HCT116 (cell line): ENCODE measurements at regions not wholly inside any gene's neighbourhood (a gene's known extent, or its start where the extent isn't known, plus 50 kb on each side); places are given as distances from the start of the nearest gene placed in this dataset.

Experiments
- POLR2A ChIP-seq: IDR thresholded peaks from 2 replicates; pipeline ENCODE4 v1.7.0; 2011; ENCODE audit warnings: borderline replicate concordance; ENCODE audit not compliant: insufficient read depth, insufficient read length; ENCODE audit errors: extremely low read depth
- POLR2AphosphoS5 ChIP-seq: IDR thresholded peaks from 2 replicates; pipeline ENCODE4 v1.6.1; 2011; ENCODE audit warnings: mild to moderate bottlenecking, low read depth, low read length, moderate library complexity
- RAD21 ChIP-seq: IDR thresholded peaks from 2 replicates; pipeline ENCODE4 v1.6.1; 2012; ENCODE audit warnings: low read depth, mild to moderate bottlenecking
- TF ChIP-seq, protein P1 (sequence below): IDR thresholded peaks from 2 replicates; pipeline ENCODE4 v1.6.1; 2012; ENCODE audit warnings: low read depth
- TF ChIP-seq, protein P2 (sequence below), 3 experiments: fragments of 200-600 bp in 1 of 3; sonication (generic) in 1 of 3; IDR thresholded peaks in 2 of 3; conservative IDR thresholded peaks in 1 of 3; 2 replicates each; pipeline ENCODE4 v1.5.1; 2012 to 2017; ENCODE audit warnings: low read depth in 2 of 3, low read length in 2 of 3, antibody characterized with exemption in 1 of 3, borderline replicate concordance in 1 of 3, control low read depth in 1 of 3, mild to moderate bottlenecking in 1 of 3, mixed read lengths in 1 of 3, mixed run types in 1 of 3, moderate library complexity in 1 of 3; ENCODE audit not compliant: insufficient read depth in 1 of 3
- TF ChIP-seq, protein P3 (sequence below): IDR thresholded peaks from 2 replicates; pipeline ENCODE4 v1.6.1; 2012

DNA sequence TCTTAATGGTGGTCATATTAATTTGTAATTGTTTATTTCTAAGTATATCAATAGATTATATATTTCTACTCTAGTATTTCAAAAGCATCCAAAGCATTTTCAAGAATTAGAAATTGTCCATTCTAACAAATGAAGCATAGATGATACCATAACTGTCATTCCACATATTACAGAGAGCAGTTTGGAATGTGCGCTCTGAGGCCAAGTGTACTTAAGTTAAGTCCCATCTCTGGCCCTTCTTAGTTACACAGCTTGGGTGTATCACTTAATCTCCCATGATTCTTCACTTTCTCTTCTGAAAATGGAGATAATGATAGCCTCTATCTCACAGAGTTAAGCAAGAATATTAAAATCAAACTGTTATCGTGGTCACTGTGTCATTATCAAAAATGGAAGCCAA lies 281.1 kb downstream of the MRPL39 start:
- no peak for TF ChIP-seq POLR2A
- TF ChIP-seq POLR2AphosphoS5, result no peak
- TF ChIP-seq RAD21, result no peak
- TF ChIP-seq, protein P1, sequence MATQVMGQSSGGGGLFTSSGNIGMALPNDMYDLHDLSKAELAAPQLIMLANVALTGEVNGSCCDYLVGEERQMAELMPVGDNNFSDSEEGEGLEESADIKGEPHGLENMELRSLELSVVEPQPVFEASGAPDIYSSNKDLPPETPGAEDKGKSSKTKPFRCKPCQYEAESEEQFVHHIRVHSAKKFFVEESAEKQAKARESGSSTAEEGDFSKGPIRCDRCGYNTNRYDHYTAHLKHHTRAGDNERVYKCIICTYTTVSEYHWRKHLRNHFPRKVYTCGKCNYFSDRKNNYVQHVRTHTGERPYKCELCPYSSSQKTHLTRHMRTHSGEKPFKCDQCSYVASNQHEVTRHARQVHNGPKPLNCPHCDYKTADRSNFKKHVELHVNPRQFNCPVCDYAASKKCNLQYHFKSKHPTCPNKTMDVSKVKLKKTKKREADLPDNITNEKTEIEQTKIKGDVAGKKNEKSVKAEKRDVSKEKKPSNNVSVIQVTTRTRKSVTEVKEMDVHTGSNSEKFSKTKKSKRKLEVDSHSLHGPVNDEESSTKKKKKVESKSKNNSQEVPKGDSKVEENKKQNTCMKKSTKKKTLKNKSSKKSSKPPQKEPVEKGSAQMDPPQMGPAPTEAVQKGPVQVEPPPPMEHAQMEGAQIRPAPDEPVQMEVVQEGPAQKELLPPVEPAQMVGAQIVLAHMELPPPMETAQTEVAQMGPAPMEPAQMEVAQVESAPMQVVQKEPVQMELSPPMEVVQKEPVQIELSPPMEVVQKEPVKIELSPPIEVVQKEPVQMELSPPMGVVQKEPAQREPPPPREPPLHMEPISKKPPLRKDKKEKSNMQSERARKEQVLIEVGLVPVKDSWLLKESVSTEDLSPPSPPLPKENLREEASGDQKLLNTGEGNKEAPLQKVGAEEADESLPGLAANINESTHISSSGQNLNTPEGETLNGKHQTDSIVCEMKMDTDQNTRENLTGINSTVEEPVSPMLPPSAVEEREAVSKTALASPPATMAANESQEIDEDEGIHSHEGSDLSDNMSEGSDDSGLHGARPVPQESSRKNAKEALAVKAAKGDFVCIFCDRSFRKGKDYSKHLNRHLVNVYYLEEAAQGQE, result no peak
- TF ChIP-seq, protein P2, sequence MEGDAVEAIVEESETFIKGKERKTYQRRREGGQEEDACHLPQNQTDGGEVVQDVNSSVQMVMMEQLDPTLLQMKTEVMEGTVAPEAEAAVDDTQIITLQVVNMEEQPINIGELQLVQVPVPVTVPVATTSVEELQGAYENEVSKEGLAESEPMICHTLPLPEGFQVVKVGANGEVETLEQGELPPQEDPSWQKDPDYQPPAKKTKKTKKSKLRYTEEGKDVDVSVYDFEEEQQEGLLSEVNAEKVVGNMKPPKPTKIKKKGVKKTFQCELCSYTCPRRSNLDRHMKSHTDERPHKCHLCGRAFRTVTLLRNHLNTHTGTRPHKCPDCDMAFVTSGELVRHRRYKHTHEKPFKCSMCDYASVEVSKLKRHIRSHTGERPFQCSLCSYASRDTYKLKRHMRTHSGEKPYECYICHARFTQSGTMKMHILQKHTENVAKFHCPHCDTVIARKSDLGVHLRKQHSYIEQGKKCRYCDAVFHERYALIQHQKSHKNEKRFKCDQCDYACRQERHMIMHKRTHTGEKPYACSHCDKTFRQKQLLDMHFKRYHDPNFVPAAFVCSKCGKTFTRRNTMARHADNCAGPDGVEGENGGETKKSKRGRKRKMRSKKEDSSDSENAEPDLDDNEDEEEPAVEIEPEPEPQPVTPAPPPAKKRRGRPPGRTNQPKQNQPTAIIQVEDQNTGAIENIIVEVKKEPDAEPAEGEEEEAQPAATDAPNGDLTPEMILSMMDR (IDR thresholded peaks at IDR 0.05 in 2 of 3, conservative IDR thresholded peaks at IDR 0.05 in 1 of 3; ENCODE audit: borderline replicate concordance in 1 of 3, insufficient read depth in 1 of 3, low read depth in 2 of 3, low read length in 2 of 3), result no peak
- TF ChIP-seq, protein P3, sequence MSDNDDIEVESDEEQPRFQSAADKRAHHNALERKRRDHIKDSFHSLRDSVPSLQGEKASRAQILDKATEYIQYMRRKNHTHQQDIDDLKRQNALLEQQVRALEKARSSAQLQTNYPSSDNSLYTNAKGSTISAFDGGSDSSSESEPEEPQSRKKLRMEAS, result no peak
